Globus pallidus (tissue), 1 donor: ENCODE measurements at regions not wholly inside any gene's neighbourhood (a gene's known extent, or its start where the extent isn't known, plus 50 kb on each side); places are given as distances from the start of the nearest gene placed in this dataset.
A peak's percentile ranks its signal among the peaks of the same experiment; 100 is the strongest.
"Not testable (repeated sequence)": the region's sequence is repeated elsewhere in the genome, so short reads cannot be mapped to it uniquely, and the experiment has no call there.

Experiments used
- DNase-seq: peaks from one replicate; pipeline ENCODE4 v3.0.0-alpha.2; 2015; ENCODE audit warnings: low spot score

DNA sequence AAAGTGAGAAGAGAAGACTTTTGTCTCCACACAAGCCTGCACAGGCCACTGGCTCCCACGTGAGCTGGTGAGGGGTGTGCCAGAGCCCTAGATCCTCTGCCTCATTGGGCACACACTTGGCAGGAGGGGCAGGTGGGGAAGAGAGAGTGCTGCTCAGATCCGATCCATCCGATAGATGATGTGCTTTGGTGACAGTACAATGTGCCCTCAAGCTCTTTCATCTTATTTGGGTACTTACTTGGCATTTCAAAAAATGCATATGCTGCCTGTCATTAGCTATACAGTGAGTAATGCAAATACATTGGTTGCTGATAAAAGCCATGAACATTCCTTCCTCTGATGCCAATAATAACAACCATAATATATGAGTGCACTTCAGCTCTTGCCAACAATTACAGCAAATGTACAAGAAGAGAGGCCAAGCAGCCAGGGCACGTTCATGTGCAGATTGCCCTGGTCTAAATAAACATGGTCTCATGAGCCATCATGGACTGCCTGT, 255.3 kb downstream of the VAPA start:
- no peak for DNase-seq

DNA sequence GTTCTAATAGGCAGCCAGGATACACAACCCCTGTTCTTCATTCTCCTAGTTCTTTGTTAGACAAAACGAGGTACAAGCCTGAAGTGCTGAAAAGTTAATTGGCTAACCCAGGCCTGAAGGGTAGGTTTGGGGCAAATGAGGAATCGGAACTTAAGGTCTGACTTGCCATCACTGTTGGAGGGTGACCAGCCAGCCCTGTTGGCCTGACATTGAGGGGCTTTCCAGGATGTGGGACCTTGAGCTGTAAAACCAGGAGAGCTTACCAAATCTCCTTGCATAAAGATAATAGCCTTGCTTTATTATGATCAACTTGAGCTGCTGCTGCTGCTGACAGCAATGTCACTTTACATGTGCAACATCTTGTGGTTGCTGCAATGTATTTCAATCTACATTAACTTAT, 256.0 kb downstream of the VAPA start:
- DNase-seq, result no peak

DNA sequence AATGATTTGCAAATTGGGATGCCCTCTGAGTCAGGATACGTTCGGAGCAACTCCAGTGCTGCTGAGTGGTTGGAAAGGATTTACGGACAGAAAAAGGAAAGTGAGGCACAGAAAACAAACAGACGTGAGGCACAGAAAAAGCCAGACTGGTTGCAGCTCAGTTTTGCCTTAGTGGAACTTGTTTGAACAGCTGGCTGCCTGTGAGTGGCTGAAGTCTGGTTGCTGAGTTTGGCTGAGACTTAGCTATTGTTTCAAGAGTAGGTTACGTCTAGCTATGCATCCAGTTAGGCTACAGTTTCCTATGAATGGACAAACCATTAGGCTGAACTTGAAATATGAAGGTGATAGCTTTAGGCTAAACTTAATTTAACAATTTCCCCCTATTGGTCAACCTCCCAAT, 256.6 kb downstream of the VAPA start:
- no peak for DNase-seq

DNA sequence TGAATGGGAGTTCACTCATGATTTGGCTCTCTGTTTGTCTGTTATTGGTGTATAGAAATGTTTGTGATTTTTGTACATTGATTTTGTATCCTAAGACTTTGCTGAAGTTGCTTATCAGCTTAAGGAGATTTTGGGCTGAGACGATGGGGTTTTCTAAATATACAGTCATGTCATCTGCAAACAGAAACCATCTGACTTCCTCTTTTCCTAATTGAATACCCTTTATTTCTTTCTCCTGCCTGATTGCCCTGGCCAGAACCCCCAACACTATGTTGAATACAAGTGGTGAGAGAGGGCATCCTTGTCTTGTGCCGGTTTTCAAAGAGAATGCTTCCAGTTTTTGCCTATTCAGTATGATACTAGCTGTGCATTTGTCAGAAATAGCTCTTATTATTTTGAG, 261.5 kb downstream of the VAPA start:
- not testable (repeated sequence) for DNase-seq

DNA sequence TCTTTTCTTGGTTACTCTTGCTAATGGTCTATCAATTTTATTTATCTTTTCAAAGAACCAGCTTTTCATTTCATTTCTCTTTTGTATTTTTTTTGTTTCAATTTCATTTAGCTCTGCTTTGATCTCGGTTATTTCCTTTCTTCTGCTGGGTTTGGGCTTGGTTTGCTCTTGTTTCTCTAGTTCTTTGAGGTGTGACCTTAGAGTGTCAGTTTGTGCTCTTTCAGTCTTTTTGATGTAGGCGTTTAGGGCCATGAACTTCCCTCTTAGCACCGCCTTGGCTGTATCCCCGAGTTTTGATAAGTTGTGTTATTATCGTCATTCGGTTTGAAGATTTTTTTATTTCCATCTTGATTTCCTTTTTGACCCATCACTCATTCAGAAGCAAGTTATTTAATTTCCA, 265.5 kb downstream of the VAPA start:
- DNase-seq, result not testable (repeated sequence)

DNA sequence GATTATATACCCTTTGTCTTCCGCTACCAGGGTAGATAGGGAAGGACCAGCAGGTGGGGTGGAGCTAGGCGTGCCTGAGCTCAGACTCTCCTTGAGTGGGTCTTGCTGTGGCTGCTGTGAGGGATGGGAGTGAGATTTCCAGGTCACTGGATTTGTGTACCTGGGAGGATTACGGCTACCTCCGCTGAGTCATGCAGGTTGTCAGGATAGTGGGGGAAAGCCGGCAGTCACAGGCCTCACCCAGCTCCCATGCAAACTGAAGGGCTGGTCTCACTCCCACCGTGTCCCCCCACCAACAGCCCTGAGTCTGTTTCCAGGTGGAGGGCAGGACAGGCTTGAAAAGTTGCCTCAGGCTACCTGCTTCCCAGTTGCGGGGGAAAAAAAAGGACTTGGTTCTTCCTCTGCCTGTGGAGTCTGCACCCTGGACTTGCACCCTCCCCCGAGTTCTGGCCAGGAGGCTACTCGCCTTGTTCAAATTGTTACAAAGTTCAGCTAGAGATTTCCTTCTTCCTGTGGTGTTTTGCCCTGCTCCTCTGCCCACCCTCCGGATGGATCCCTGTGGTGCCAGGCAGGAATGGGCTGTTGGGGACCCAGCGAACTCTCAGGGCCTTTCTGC, 268.3 kb downstream of the VAPA start:
- no peak for DNase-seq

DNA sequence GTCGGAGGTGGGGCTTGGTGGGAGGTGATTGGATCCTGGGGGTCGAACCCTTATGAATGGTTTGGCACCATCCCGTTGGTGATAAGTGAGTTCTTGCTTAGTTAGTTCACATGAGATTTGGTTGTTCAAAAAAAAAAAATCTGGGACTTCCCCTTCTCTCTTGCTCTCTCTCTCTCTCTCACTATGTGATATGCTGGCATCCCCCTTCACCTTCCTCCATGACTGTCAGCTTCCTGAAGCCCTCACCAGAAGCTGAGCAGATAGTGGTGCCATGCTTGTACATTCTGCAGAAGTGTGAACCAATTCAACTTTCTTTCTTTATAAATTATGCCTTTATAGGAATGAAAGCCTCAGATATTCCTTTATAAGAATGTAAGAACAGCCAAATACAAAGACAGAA, 269.7 kb upstream of the APCDD1 start:
- no peak for DNase-seq

DNA sequence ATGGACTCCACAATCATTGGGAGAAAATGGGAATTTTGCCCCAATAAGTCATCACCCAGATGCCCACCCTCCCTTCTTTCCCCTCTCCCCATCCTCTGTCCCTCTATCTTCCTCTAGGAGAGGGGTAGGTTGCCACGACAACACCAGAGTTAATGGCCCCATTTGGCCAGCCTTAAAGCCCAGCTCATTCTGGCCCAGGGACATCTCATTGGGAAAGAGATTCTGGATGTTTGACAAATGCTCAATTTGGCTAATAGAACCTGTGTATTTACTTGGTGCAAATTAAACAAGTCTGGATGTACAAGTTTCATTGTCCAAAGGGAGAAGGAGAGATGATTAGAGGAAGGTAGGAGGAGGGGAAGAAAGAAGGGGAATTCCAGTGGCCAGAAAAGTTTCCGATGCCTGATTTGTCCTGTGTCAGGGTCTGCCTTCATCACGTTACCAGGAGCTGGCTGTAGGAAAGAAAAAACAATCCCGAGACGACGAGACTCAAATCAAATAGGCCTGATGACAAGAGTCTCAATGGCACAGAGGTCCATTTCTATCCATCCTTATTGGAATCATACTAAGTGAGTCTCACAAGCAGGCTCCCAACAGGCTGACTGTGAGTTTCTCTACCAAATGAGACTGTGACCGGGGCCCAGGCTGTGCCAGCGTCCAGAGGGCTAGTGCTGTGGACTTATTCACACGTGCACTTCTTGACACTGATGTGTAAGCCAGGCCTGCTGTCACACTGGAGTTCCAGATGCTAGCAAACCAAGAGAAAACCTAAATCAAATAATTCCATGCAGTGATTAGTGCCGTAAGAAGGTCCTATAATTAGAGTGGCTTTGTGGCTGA, 265.2 kb upstream of the APCDD1 start:
- no peak for DNase-seq

DNA sequence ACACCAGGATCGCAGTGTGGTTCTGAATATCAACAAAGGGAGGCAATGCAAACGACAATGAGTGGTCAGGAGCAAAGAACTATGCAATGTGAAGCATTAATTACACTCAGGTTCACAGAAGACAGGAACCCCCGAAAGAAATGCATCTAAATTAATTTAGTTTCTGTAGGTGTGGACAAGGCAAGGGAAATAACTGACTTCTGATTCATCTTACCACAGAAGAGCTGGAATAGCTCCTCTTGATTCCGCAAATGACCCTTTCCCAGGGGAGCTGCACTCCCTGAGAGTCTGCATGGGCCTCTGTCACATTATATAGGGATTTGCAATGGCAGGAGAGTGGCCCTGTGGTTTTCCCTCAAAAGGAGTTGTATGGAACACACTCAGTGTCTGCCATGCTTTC, 263.9 kb upstream of the APCDD1 start:
- no peak for DNase-seq

DNA sequence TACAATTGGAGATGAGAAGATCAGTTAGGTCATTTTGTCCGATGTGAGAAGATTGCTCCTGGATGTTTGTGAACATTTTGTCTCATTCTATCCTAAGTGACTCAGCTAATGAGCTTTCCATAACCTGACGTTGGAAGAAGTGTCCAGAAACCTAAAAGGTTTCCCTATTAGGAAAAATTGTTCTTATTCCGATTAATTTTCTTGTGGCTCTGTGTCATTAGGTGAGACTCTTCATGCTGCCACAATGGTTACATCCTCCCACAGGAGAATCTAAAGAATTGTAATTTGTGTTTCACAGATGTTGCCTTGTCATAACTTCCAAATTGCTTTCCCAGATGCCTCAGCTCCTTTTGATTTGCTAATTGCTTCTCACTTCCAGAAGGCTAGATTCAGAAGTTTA, 261.0 kb upstream of the APCDD1 start:
- no peak for DNase-seq

DNA sequence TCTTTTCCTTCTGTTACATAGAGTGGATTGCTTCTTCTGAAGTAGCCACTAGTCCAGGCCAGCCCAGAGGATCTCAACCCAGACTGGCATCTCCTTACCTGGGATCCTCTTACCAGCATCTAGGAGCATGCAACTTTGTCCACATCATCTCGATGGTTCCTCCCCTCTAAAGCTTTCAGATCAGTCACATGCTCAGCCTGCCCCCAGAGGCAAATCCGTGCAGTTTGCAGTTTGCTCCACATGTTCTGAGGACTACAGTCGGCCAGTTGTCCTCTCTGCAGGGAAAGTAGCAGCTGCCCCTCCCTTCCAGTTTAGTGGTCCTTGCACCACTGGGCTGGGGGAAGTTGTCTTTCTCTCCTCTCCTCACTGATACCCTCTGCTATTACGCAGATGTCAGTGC, 259.8 kb upstream of the APCDD1 start:
- no peak for DNase-seq

DNA sequence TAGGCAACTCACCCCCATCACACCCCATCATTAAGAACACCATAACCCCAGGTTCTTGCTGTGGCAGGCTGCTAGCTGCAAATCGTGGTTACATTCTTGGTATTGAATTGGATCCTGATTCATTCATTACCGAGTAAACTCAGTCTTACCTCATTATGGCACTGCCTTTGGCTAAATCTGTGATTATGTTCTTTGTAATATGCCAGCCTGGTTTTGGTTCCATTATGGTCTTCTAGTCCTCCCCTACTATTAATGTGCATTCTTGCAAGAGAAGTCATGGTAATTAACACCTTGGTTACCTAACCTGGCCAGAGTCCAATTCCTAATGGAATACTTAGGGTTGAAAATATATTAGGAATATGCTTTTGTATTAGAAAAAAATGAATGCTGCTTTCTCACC, 258.9 kb upstream of the APCDD1 start:
- no peak for DNase-seq

DNA sequence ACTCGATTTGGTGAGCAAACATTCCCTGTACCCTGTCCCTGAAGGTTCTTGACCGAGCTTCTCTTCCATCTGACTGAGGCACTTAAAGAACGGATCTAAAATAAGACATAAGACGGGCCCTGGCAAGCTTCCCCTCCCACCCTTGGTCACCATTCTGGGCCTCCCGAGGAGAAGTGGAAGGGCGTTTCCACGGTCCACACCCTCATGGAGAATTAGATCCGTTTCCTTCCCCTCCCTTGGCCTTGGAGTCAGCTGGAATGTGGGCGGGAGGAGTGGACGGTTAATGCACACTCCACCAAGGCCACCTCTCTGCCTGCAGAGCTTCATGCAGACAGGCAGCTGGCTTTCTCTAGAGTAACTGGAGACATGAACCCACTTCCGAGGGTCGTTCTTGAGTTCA, 257.3 kb upstream of the APCDD1 start:
- DNase-seq, result no peak

DNA sequence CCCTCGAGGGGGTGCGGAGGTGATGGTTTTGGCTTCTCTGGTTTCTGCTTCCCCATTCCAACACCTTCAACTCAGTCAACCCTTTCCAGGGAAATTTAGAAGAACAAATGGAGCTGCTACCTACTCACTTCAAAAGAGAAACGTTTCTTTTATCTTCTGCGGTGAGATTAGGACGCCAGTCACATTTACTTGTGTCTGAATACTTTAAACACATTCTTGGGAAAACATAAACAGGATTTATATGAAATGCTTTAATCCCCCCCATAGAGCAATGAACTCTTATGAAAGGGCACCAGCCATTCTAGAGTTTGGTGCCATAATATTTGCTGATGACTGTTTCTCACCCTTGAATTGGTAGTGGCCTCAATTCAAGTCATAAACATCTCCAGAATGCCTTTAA, 253.2 kb upstream of the APCDD1 start:
- no peak for DNase-seq

DNA sequence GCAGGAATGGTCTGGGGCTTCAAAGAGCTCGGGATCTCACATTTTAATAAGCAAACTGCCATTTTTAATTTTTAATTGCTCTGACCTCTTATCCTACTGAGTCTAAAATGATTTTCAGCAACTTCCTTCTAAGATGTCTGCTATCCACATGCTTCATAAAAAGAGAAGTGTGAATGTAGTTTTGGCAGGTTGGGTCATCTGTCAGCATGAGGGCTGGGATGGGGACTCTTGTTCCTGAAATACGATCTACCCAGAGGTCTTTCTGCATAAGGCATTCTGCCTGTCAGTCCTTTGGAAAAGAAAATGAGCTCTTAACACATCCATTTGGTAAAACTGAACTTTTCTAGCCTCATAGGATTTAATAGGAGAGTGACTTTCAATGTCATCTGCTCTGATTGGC, 252.8 kb upstream of the APCDD1 start:
- no peak for DNase-seq

DNA sequence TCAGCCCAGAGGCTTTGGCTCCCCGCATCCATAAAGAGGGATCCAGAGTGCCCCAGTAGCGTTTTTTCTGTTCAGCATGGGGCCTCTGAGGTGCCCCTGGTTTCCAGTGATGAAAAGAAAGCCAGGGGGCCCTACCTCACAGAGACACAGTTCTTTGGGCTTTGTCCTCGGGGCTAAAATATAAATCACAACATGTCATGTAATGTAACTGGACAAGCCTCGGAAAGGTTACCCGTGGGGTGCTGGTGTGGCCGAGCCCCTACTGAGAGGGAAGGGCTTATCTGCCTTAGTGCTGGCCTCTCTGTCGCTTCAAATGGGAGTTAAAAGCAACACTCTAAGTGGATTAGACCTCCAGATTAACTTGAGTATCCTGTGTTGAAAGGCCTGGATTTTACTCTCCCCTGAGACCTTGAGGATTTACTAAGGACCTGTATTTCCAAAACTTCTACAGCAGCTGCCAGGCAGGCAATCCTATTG, 251.6 kb upstream of the APCDD1 start:
- no peak for DNase-seq

DNA sequence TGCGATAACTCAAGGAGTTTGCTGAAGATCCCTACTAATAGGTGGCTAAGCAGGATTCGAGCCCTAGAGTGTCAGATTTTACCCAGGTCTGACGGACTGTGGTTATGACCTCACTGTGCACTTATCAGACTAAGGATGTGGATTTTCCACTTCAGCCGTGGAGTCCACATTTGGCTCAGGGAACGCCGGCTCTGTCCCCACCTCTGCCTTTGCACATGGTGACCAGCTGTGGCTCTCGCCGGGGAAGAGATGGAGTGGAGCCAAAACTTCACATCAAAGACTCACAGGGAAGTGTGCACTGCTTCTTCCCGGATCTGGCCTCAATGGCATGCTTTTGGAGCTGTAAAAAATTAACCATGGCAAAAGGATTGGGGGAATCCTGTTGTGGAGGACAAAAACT, 249.3 kb upstream of the APCDD1 start:
- DNase-seq, result no peak

DNA sequence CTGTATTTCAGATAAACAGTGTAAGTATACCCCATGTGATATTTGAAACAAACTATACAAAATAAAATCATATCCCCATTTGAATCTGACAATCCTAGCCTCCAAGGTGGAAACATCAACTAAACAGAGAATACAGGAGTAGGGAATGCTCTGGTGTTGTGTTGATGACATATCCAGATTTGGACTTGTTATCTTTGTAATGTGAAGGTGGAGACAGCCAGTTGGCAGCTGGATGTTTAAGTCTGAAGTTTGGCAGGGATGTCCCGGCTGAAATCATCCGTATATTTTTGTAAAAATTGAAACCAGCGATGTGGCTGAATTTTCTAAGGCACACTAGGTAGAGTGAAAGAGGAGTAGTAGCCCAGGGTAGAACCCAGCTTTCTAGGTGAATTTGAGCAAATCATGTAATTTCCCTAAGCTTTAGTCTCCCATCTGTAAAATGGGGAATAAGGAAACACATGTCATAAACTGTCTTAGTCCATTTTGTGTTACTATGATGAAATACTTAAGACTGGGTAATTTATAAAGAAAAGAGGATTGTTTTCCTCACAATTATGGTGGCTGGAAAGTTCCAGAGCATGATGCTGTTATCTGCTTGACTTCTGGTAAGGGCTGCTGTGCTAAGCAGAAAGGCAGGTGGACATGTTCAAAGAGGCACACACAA, 246.6 kb upstream of the APCDD1 start:
- no peak for DNase-seq

DNA sequence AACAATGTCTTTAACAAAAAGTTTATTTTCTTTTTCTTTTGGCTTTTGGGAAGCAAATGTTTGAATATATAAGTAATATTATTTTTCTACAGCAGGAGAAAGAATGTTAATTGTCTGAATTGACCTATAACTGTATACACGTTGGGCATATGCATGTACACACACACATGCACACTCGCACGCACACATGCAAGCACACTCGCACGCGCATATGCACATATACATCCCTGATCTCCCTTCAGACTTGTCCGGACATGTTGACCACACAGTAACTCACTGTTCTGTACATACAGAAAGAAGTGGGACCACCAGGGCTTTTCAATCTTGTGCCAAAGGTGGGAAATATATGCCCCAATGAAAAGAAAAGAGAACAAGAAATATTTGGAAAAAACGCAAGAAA, 245.1 kb upstream of the APCDD1 start:
- DNase-seq, result no peak

DNA sequence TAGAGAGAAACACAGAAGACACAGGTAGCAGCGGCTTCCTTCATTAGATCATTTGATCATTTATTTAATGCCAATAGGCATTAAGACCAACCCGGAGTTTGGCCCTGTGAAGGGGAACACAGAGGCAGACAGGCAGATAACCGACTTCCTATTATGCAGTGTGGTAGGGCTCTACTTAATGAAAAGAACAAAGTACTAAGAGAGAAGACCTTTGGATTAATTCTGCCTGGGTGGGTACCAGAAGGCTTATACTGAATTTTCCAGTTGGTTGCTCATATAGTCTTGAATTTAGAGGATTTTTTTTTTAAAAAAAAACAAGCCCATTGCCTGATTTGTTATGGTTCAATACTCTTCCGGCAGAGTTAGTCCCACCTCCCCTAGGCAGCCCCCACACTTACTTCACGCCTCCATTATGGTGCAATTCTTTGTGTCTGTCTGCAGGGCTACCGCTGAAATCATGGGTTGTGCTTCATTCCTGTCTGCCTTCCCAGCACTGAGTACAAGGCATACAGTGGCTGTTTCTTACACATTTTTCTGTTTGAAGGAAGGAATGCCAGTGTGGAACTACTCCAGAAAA, 244.3 kb upstream of the APCDD1 start:
- DNase-seq, result no peak

DNA sequence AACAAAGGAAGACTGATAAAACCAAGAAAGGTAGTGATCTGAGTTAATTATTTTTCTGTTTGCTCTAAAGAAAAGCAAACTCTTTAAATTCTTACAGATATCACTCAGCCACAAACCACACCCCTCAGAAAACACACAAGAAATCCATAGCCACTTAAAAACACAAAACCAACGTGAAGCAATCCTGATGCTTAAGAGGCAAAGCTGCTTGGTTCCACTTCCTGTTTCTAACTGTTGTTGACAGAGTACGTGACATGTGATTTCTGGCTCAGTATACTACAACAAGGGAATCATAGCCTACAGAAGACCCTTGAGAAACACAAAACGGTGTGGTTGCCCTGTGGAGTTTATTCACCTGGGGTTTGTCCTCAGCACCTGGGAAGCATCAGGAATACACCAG, 240.9 kb upstream of the APCDD1 start:
- DNase-seq, result peak; percentile 48

DNA sequence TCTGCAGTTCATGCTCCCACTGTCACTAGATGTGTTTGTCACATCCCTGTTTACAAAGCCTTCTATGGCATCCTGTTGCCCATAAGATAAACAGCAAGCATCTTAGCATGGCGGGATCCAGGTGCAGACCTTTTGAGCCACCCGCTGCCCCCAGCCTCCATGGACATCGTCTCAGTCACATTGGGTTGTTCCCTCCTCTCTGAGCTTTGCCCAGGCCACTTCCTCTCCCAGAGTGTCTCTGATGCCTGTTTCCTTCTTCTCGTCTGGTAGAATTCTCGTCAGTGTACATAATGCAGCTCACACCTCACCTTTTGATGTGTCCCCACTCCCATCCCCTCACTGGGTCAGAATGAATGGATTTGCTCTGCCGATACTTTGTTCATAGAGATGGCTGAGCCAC, 239.0 kb upstream of the APCDD1 start:
- DNase-seq, result no peak

DNA sequence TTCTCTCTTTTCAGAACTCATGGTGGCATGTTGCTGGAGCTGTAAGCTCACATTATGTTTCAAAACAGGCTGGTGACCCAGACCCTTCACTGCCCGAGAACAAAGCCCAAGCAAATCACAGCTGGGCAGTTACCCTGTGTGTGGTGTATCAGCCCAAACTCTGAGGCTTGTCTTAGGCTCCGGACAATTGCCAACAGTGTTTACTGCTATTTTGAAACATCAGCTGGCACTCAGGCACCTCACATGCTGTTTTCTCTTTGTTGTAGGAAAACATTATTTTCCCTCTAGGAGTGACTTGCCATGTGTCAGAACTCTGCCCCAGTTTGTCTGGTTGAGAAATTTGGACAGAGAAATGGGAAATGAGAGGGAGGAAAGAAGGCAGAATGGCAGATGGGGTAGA, 237.6 kb upstream of the APCDD1 start:
- DNase-seq, result no peak
